ENCODE measurements at regions not wholly inside any gene's neighbourhood (a gene's known extent, or its start where the extent isn't known, plus 50 kb on each side); places are given as distances from the start of the nearest gene placed in this dataset.

DNA sequence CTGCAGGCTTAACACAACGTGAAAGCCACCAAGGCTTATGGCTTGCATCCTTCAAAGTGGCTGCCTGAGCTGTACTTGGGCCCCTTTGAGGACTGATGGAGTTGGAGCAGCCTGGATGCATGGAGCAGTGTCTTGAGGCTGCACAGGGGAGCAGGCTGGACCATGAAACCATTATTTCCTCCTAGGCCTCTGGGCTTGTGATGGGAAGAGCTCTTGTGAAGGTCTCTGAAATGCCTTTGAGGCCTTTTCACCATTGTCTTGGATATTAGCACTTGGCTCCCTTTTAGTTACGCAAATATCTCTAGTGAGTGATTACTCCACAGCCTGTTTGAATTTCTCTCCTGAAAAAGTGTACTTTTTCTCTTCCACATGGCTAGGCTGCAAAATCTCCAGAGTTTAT is 201.2 kb upstream of the NPY start:
- no peak overlapping the region for H3K27ac ChIP-seq
- no peak for DNase-seq (ENCODE audit: extremely low spot score in 2 of 2)
- H3K9me3 ChIP-seq: peaks cover 12% of the 10 kb centered on the region
- H3K27me3 ChIP-seq: no peaks in the 10 kb centered on the region
- no peaks in the 10 kb centered on the region for H3K36me3 ChIP-seq
- intact Hi-C loops (cut with DNase I): no loop called here
- no peak overlapping the region for H3K4me3 ChIP-seq
- no peaks in the 10 kb centered on the region for H3K4me1 ChIP-seq
- TF ChIP-seq POLR2A (IDR thresholded peaks at IDR 0.05) (no peak), POLR2AphosphoS5 (IDR thresholded peaks at IDR 0.05; ENCODE audit: insufficient read depth in 1 of 2, low read depth in 1 of 2) (no peak)
- TF ChIP-seq, protein P1, sequence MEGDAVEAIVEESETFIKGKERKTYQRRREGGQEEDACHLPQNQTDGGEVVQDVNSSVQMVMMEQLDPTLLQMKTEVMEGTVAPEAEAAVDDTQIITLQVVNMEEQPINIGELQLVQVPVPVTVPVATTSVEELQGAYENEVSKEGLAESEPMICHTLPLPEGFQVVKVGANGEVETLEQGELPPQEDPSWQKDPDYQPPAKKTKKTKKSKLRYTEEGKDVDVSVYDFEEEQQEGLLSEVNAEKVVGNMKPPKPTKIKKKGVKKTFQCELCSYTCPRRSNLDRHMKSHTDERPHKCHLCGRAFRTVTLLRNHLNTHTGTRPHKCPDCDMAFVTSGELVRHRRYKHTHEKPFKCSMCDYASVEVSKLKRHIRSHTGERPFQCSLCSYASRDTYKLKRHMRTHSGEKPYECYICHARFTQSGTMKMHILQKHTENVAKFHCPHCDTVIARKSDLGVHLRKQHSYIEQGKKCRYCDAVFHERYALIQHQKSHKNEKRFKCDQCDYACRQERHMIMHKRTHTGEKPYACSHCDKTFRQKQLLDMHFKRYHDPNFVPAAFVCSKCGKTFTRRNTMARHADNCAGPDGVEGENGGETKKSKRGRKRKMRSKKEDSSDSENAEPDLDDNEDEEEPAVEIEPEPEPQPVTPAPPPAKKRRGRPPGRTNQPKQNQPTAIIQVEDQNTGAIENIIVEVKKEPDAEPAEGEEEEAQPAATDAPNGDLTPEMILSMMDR (IDR thresholded peaks at IDR 0.05): no peak

DNA sequence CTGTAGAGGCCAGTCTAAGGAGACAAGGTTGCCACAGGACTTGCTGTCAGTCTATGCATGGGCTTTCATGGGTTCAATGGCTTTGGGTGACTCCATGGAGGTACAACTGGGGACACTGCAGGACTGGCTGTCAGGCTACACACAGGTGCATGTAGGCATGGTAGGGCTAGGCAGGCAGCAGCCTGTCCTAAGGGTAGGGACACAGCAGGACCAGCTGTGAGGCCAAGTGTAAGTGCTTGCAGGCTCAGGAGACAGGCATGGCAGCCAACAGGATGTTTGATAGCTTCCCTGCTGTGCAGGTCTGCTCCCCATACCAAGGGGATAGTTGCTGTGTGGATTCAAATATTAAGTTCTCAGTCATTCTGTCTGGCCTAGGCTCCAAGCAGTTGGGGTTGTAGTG is 181.0 kb upstream of the NPY start:
- no peak for DNase-seq (ENCODE audit: extremely low spot score in 2 of 2)
- H3K4me1 ChIP-seq: no peaks in the 10 kb centered on the region
- TF ChIP-seq POLR2AphosphoS5 (IDR thresholded peaks at IDR 0.05; ENCODE audit: insufficient read depth in 1 of 2, low read depth in 1 of 2) (no peak), POLR2A (IDR thresholded peaks at IDR 0.05) (no peak)
- TF ChIP-seq, protein P1 (IDR thresholded peaks at IDR 0.05): no peak
- H3K27ac ChIP-seq: no peak overlapping the region
- no peaks in the 10 kb centered on the region for H3K27me3 ChIP-seq
- H3K4me3 ChIP-seq: no peak overlapping the region
- no peaks in the 10 kb centered on the region for H3K9me3 ChIP-seq
- intact Hi-C loops (cut with DNase I): no loop called here
- no peaks in the 10 kb centered on the region for H3K36me3 ChIP-seq

DNA sequence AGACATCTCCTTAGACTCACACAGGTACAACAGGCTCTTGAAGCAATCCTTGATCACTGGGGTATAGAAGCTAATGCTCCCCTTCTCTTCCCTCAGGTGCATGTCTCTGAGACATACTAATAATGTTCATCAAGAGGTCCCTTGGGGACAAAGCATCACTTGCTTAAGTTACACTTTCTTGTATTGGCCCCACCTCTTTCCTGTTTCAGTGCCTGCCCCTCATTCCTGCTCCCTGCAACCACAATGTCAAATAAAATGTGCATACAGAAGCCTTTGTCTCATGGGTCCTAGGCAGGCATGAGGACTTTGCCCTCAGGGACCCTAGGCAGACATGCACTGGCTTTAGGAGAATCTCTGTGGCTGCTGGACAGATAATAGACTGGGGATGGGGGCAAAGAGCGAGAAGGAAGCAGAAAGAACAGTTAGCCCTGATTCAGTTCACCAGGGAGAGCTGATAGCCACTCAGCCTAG is 175.0 kb upstream of the NPY start:
- H3K4me3 ChIP-seq: no peak overlapping the region
- H3K27ac ChIP-seq: no peak overlapping the region
- intact Hi-C loops (cut with DNase I): no loop called here
- DNase-seq (ENCODE audit: extremely low spot score in 2 of 2): no peak
- H3K36me3 ChIP-seq: no peaks in the 10 kb centered on the region
- no peaks in the 10 kb centered on the region for H3K9me3 ChIP-seq
- no peaks in the 10 kb centered on the region for H3K27me3 ChIP-seq
- H3K4me1 ChIP-seq: no peaks in the 10 kb centered on the region
- TF ChIP-seq, protein P1 (IDR thresholded peaks at IDR 0.05): no peak
- TF ChIP-seq POLR2A (IDR thresholded peaks at IDR 0.05): no peak
- TF ChIP-seq POLR2AphosphoS5 (IDR thresholded peaks at IDR 0.05; ENCODE audit: insufficient read depth in 1 of 2, low read depth in 1 of 2): no peak

DNA sequence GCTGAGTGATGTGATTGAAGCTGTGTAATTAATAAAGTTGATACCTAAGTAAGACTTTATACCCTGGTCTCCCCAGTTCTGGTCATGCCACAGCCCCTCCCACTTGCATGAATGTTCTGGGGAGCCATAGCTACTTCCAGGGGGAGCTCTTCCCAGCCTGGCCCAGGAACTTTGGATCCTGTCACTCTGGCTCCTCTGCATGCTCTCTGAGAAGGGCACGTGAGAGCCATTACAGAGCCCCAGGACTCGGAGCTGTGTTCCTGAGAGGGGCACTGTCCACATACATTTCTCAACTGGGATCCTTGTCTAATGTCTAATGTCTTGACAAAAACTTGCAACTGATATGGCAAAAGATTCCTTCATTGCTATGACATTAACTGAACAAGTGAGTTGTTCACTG is 173.9 kb upstream of the NPY start:
- H3K27me3 ChIP-seq: no peaks in the 10 kb centered on the region
- no peak for TF ChIP-seq POLR2AphosphoS5 (IDR thresholded peaks at IDR 0.05; ENCODE audit: insufficient read depth in 1 of 2, low read depth in 1 of 2)
- TF ChIP-seq, protein P1 (IDR thresholded peaks at IDR 0.05): no peak
- TF ChIP-seq POLR2A (IDR thresholded peaks at IDR 0.05): no peak
- DNase-seq (ENCODE audit: extremely low spot score in 2 of 2): no peak
- H3K9me3 ChIP-seq: no peaks in the 10 kb centered on the region
- H3K27ac ChIP-seq: no peak overlapping the region
- no peak overlapping the region for H3K4me3 ChIP-seq
- intact Hi-C loops (cut with DNase I): no loop called here
- no peaks in the 10 kb centered on the region for H3K4me1 ChIP-seq
- H3K36me3 ChIP-seq: no peaks in the 10 kb centered on the region

DNA sequence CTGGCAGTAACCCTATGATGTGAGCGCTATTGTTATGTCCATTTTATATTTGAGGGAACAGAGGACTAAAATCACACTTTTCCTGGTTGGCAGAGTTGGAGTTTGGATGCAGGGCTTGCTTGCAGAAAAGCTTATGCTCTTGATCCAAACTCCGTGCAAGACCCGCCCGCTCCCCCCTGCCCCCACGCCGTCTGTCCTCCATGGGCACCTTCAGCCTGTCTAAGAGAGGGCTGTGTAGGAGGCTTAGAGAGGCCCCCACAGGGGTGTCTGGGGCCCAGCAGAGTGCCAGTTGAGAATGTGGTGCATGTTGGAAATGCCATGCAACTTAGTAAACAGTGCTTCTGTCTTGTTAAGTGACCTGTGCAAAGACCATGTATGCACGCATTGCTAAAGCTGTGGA is 170.5 kb upstream of the NPY start:
- H3K27me3 ChIP-seq: no peaks in the 10 kb centered on the region
- no peak overlapping the region for H3K4me3 ChIP-seq
- intact Hi-C loops (cut with DNase I): no loop called here
- H3K36me3 ChIP-seq: no peaks in the 10 kb centered on the region
- no peak overlapping the region for H3K27ac ChIP-seq
- no peaks in the 10 kb centered on the region for H3K9me3 ChIP-seq
- TF ChIP-seq, protein P1 (IDR thresholded peaks at IDR 0.05): no peak
- TF ChIP-seq POLR2AphosphoS5 (IDR thresholded peaks at IDR 0.05; ENCODE audit: insufficient read depth in 1 of 2, low read depth in 1 of 2) (no peak), POLR2A (IDR thresholded peaks at IDR 0.05) (no peak)
- DNase-seq (ENCODE audit: extremely low spot score in 2 of 2): no peak
- no peaks in the 10 kb centered on the region for H3K4me1 ChIP-seq
